ENCODE measurements at regions not wholly inside any gene's neighbourhood (a gene's known extent, or its start where the extent isn't known, plus 50 kb on each side); places are given as distances from the start of the nearest gene placed in this dataset.

- no peak overlapping the region for H3K27ac ChIP-seq (ENCODE audit: insufficient read depth, low read length)
- no peak overlapping the region for H2AFZ ChIP-seq (ENCODE audit: low read length)
- no peak overlapping the region for H3K4me3 ChIP-seq (replicated peaks in 1 of 4; ENCODE audit: control extremely low read depth in 1 of 4, insufficient read depth in 1 of 4, low read depth in 3 of 4, low read length in 4 of 4)
- DNase-seq (ENCODE audit: low read depth in 2 of 2) = no peak
- no peak overlapping the region for H3K4me2 ChIP-seq (ENCODE audit: extremely low read depth, insufficient read depth, low read length)
- no peaks in the 10 kb centered on the region for H3K27me3 ChIP-seq (ENCODE audit: control insufficient read depth, insufficient read depth, low read length)
- no peaks in the 10 kb centered on the region for H4K20me1 ChIP-seq (ENCODE audit: control insufficient read depth, extremely low read depth, insufficient read depth, low read length)
- no peaks in the 10 kb centered on the region for H3K79me2 ChIP-seq (ENCODE audit: control insufficient read depth, insufficient read depth, low read length)
- H3K9me3 ChIP-seq (ENCODE audit: control insufficient read depth, insufficient read depth, low read depth, low read length) = no peaks in the 10 kb centered on the region
- H3K36me3 ChIP-seq (ENCODE audit: control insufficient read depth, insufficient read depth, low read length) = no peaks in the 10 kb centered on the region
- no peak overlapping the region for H3K9ac ChIP-seq (ENCODE audit: insufficient read depth, low read length)
- H3K4me1 ChIP-seq (ENCODE audit: control insufficient read depth, extremely low read depth, insufficient read depth, low read length) = no peaks in the 10 kb centered on the region
- TF ChIP-seq EZH2 (IDR thresholded peaks at IDR 0.05; ENCODE audit: low read length, missing control alignments) (no peak), CTCF (conservative IDR thresholded peaks at IDR 0.05 in 1 of 2, IDR thresholded peaks at IDR 0.05 in 1 of 2; ENCODE audit: low read depth in 1 of 2, low read length in 2 of 2) (no peak)
Observed at GRCh38 chr22:22392131-22392530, 116.4 kb downstream of the ZNF280B start.

- Histone ChIP-seq H3K36me3 (ENCODE audit: control insufficient read depth, insufficient read depth, low read length) (no peaks in the 10 kb centered on the region), H3K9ac (ENCODE audit: insufficient read depth, low read length) (no peak overlapping the region), H2AFZ (ENCODE audit: low read length) (no peak overlapping the region), H4K20me1 (ENCODE audit: control insufficient read depth, extremely low read depth, insufficient read depth, low read length) (no peaks in the 10 kb centered on the region), H3K4me1 (ENCODE audit: control insufficient read depth, extremely low read depth, insufficient read depth, low read length) (no peaks in the 10 kb centered on the region), H3K9me3 (ENCODE audit: control insufficient read depth, insufficient read depth, low read depth, low read length) (no peaks in the 10 kb centered on the region), H3K4me3 (replicated peaks in 1 of 4; ENCODE audit: control extremely low read depth in 1 of 4, insufficient read depth in 1 of 4, low read depth in 3 of 4, low read length in 4 of 4) (no peak overlapping the region), H3K27me3 (ENCODE audit: control insufficient read depth, insufficient read depth, low read length) (no peaks in the 10 kb centered on the region), H3K27ac (ENCODE audit: insufficient read depth, low read length) (no peak overlapping the region), H3K79me2 (ENCODE audit: control insufficient read depth, insufficient read depth, low read length) (no peaks in the 10 kb centered on the region), H3K4me2 (ENCODE audit: extremely low read depth, insufficient read depth, low read length) (no peak overlapping the region)
- TF ChIP-seq EZH2 (IDR thresholded peaks at IDR 0.05; ENCODE audit: low read length, missing control alignments) (no peak), CTCF (conservative IDR thresholded peaks at IDR 0.05 in 1 of 2, IDR thresholded peaks at IDR 0.05 in 1 of 2; ENCODE audit: low read depth in 1 of 2, low read length in 2 of 2) (no peak)
- DNase-seq (ENCODE audit: low read depth in 2 of 2) = no peak
Observed at GRCh38 chr22:22394591-22394990, 114.0 kb downstream of the ZNF280B start.

DNA sequence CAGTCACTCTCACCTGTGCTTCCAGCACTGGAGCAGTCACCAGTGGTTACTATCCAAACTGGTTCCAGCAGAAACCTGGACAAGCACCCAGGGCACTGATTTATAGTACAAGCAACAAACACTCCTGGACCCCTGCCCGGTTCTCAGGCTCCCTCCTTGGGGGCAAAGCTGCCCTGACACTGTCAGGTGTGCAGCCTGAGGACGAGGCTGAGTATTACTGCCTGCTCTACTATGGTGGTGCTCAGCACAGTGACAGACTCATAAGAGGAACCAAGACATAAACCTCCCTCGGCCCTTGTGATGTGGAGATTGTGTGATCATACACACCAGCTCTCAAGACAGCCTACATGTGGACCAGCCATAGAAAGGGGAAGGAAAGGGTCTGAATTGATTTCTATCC, 113.3 kb downstream of the ZNF280B start:
- TF ChIP-seq EZH2 (IDR thresholded peaks at IDR 0.05; ENCODE audit: low read length, missing control alignments) = no peak
- TF ChIP-seq CTCF (conservative IDR thresholded peaks at IDR 0.05 in 1 of 2, IDR thresholded peaks at IDR 0.05 in 1 of 2; ENCODE audit: low read depth in 1 of 2, low read length in 2 of 2) = no peak
- H2AFZ ChIP-seq (ENCODE audit: low read length) = no peak overlapping the region
- H3K27me3 ChIP-seq (ENCODE audit: control insufficient read depth, insufficient read depth, low read length) = no peaks in the 10 kb centered on the region
- H3K36me3 ChIP-seq (ENCODE audit: control insufficient read depth, insufficient read depth, low read length) = no peaks in the 10 kb centered on the region
- no peak overlapping the region for H3K4me2 ChIP-seq (ENCODE audit: extremely low read depth, insufficient read depth, low read length)
- H3K9ac ChIP-seq (ENCODE audit: insufficient read depth, low read length) = no peak overlapping the region
- no peaks in the 10 kb centered on the region for H3K9me3 ChIP-seq (ENCODE audit: control insufficient read depth, insufficient read depth, low read depth, low read length)
- H3K27ac ChIP-seq (ENCODE audit: insufficient read depth, low read length) = no peak overlapping the region
- DNase-seq (ENCODE audit: low read depth in 2 of 2) = no peak
- no peaks in the 10 kb centered on the region for H4K20me1 ChIP-seq (ENCODE audit: control insufficient read depth, extremely low read depth, insufficient read depth, low read length)
- H3K4me3 ChIP-seq (replicated peaks in 1 of 4; ENCODE audit: control extremely low read depth in 1 of 4, insufficient read depth in 1 of 4, low read depth in 3 of 4, low read length in 4 of 4) = no peak overlapping the region
- H3K4me1 ChIP-seq (ENCODE audit: control insufficient read depth, extremely low read depth, insufficient read depth, low read length) = no peaks in the 10 kb centered on the region
- no peaks in the 10 kb centered on the region for H3K79me2 ChIP-seq (ENCODE audit: control insufficient read depth, insufficient read depth, low read length)

Measured in fibroblast of lung (primary cell).